ENCODE measurements at regions not wholly inside any gene's neighbourhood (a gene's known extent, or its start where the extent isn't known, plus 50 kb on each side); places are given as distances from the start of the nearest gene placed in this dataset.

GRCh38 chr5:63220244-63220643 lies 641.6 kb downstream of the LRRC70 start:
- Histone ChIP-seq H3K4me3 (no peak overlapping the region), H3K9me3 (replicated peaks in 1 of 3) (no peaks in the 10 kb centered on the region), H3K4me1 (replicated peaks in 1 of 2) (no peaks in the 10 kb centered on the region), H3K36me3 (replicated peaks in 1 of 2) (no peaks in the 10 kb centered on the region), H3K27ac (no peak overlapping the region), H3K27me3 (no peaks in the 10 kb centered on the region)
- intact Hi-C loops (cut with DNase I): no loop called here
- 56 to 69% (median 64%) methylated on average over 1 of the region's 1 CpG for WGBS, 4 donors
- TF ChIP-seq CTCF (IDR thresholded peaks at IDR 0.05) (no peak), POLR2A (IDR thresholded peaks at IDR 0.05) (no peak)
- DNase-seq: no peak

GRCh38 chr5:63217422-63217821 lies 638.8 kb downstream of the LRRC70 start:
- Histone ChIP-seq H3K9me3 (replicated peaks in 1 of 3) (no peaks in the 10 kb centered on the region), H3K36me3 (replicated peaks in 1 of 2) (no peaks in the 10 kb centered on the region), H3K4me3 (no peak overlapping the region), H3K27me3 (no peaks in the 10 kb centered on the region), H3K27ac (no peak overlapping the region), H3K4me1 (replicated peaks in 1 of 2) (no peaks in the 10 kb centered on the region)
- no peak for DNase-seq
- 79 to 90% (median 85%) methylated on average over 4 of the region's 4 CpGs for WGBS, 4 donors
- TF ChIP-seq CTCF (IDR thresholded peaks at IDR 0.05) (no peak), POLR2A (IDR thresholded peaks at IDR 0.05) (no peak)
- intact Hi-C loops (cut with DNase I): no loop called here

- H3K36me3 ChIP-seq (replicated peaks in 1 of 2): no peaks in the 10 kb centered on the region
- H3K27ac ChIP-seq: no peak overlapping the region
- H3K27me3 ChIP-seq: no peaks in the 10 kb centered on the region
- no peak overlapping the region for H3K4me3 ChIP-seq
- no peak for DNase-seq
- H3K4me1 ChIP-seq (replicated peaks in 1 of 2): no peaks in the 10 kb centered on the region
- intact Hi-C loops (cut with DNase I): no loop called here
- 63 to 79% (median 74%) methylated on average over 2 of the region's 2 CpGs for WGBS, 4 donors
- no peaks in the 10 kb centered on the region for H3K9me3 ChIP-seq (replicated peaks in 1 of 3)
- TF ChIP-seq POLR2A (IDR thresholded peaks at IDR 0.05): no peak
- no peak for TF ChIP-seq CTCF (IDR thresholded peaks at IDR 0.05)
Observed at GRCh38 chr5:63213256-63213655, 634.6 kb downstream of the LRRC70 start.

- Histone ChIP-seq H3K36me3 (replicated peaks in 1 of 2) (no peaks in the 10 kb centered on the region), H3K9me3 (replicated peaks in 1 of 3) (no peaks in the 10 kb centered on the region), H3K4me1 (replicated peaks in 1 of 2) (no peaks in the 10 kb centered on the region), H3K4me3 (no peak overlapping the region), H3K27me3 (no peaks in the 10 kb centered on the region), H3K27ac (no peak overlapping the region)
- WGBS, 4 donors: 21 to 49% (median 44%) methylated on average over 2 of the region's 2 CpGs
- intact Hi-C loops (cut with DNase I): no loop called here
- TF ChIP-seq POLR2A (IDR thresholded peaks at IDR 0.05): no peak
- TF ChIP-seq CTCF (IDR thresholded peaks at IDR 0.05): no peak
- DNase-seq: no peak
Observed at GRCh38 chr5:63211448-63212132, 633.0 kb downstream of the LRRC70 start.
